MCF 10A (cell line): ENCODE measurements at regions not wholly inside any gene's neighbourhood (a gene's known extent, or its start where the extent isn't known, plus 50 kb on each side); places are given as distances from the start of the nearest gene placed in this dataset.
"Not testable (repeated sequence)": the region's sequence is repeated elsewhere in the genome, so short reads cannot be mapped to it uniquely, and the experiment has no call there.

Source experiments
- BruUV-seq: library from RNA; stranded (reverse); fragments of 400-500 nt; replicated peaks from 2 replicates; lab custom pipeline; 2021; lab: Mats Ljungman, UMichigan
- CTCF ChIA-PET: fragments of 300-600 bp; sonication (Branson Sonifier 250); formaldehyde crosslinking; extraction: SDS; loops from one replicate; lab custom pipeline; 2021; ENCODE audit warnings: antibody characterized with exemption, inconsistent platforms; lab: Yijun Ruan, JAX
- POLR2A ChIA-PET: fragments of 300-600, 350-650 bp; sonication (Branson Sonifier 250); formaldehyde crosslinking; extraction: SDS; loops from one replicate; lab custom pipeline; 2020; ENCODE audit warnings: antibody characterized with exemption, inconsistent platforms; lab: Yijun Ruan, JAX
- DNase-seq: peaks from one replicate; pipeline ENCODE4 v3.0.0-alpha.2; 2018; ENCODE audit not compliant: unreplicated experiment
- H3K27ac Mint-ChIP-seq: one replicate; pipeline ENCODE4 v1.8.0; 2022; ENCODE audit warnings: mild to moderate bottlenecking, low read depth, mixed read lengths; ENCODE audit not compliant: unreplicated experiment
- H3K27me3 Mint-ChIP-seq: one replicate; pipeline ENCODE4 v1.8.0; 2022; ENCODE audit warnings: mixed read lengths; ENCODE audit not compliant: insufficient read depth, unreplicated experiment
- H3K36me3 Mint-ChIP-seq: one replicate; pipeline ENCODE4 v1.8.0; 2022; ENCODE audit warnings: mild to moderate bottlenecking, moderate library complexity, mixed read lengths; ENCODE audit not compliant: insufficient read depth, unreplicated experiment
- H3K4me1 Mint-ChIP-seq: one replicate; pipeline ENCODE4 v1.8.0; 2022; ENCODE audit warnings: mixed read lengths; ENCODE audit not compliant: insufficient read depth, unreplicated experiment
- H3K4me3 Mint-ChIP-seq: one replicate; pipeline ENCODE4 v1.8.0; 2022; ENCODE audit warnings: mild to moderate bottlenecking, moderate library complexity, mixed read lengths; ENCODE audit not compliant: unreplicated experiment
- H3K9me3 Mint-ChIP-seq: one replicate; pipeline ENCODE4 v1.8.0; 2022; ENCODE audit warnings: mixed read lengths; ENCODE audit not compliant: unreplicated experiment
- CTCF ChIP-seq: fragments of 200-600 bp; IDR thresholded peaks from one replicate; pipeline ENCODE4 v1.8.0; 2022; ENCODE audit warnings: antibody characterized with exemption, mild to moderate bottlenecking; ENCODE audit not compliant: unreplicated experiment
- intact Hi-C: fragments of 100-400 bp; cut with micrococcal nuclease; formaldehyde crosslinking; loops from 2 replicates; pipeline ENCODE4 v1.14.1; 2022

- no peak for DNase-seq
- Mint-ChIP-seq H3K9me3 (peaks cover 7% of the 10 kb centered on the region), H3K27ac (no peak overlapping the region), H3K36me3 (no peaks in the 10 kb centered on the region), H3K4me1 (peaks cover 25% of the 10 kb centered on the region), H3K27me3 (no peaks in the 10 kb centered on the region), H3K4me3 (no peak overlapping the region)
- intact Hi-C loops: loop anchor here (10.0 kb wide), 1 partner anchor 435 kb away; the partner anchor contains the start of gene MMAA
- ChIA-PET CTCF (interaction anchor here (0.6 to 1.1 kb wide), 3 partner anchors 93 to 243 kb away, joined by 3 to 4 read pairs (median 3); no protein-coding TSS in a partner anchor), POLR2A (no interaction called here)
- BruUV-seq: no TSS peak
- no peak for TF ChIP-seq CTCF
Measured at GRCh38 chr4:146049802-146050201, 111.2 kb upstream of the ZNF827 start.

- intact Hi-C loops, BruUV-seq, H3K27ac Mint-ChIP-seq, DNase-seq, H3K4me3 Mint-ChIP-seq, H3K27me3 Mint-ChIP-seq, H3K36me3 Mint-ChIP-seq, H3K9me3 Mint-ChIP-seq: not testable (repeated sequence)
- ChIA-PET CTCF (interaction anchor here (0.5 to 0.6 kb wide), 2 partner anchors 16 to 89 kb away, joined by 4 to 8 read pairs; no protein-coding TSS in a partner anchor), POLR2A (interaction anchor here (0.6 kb wide), 1 partner anchor 973 kb away, joined by 3 read pairs; no protein-coding TSS in a partner anchor)
- H3K4me1 Mint-ChIP-seq: peaks cover 15% of the 10 kb centered on the region
Measured at GRCh38 chr4:146047768-146048167, 109.1 kb upstream of the ZNF827 start.

DNA sequence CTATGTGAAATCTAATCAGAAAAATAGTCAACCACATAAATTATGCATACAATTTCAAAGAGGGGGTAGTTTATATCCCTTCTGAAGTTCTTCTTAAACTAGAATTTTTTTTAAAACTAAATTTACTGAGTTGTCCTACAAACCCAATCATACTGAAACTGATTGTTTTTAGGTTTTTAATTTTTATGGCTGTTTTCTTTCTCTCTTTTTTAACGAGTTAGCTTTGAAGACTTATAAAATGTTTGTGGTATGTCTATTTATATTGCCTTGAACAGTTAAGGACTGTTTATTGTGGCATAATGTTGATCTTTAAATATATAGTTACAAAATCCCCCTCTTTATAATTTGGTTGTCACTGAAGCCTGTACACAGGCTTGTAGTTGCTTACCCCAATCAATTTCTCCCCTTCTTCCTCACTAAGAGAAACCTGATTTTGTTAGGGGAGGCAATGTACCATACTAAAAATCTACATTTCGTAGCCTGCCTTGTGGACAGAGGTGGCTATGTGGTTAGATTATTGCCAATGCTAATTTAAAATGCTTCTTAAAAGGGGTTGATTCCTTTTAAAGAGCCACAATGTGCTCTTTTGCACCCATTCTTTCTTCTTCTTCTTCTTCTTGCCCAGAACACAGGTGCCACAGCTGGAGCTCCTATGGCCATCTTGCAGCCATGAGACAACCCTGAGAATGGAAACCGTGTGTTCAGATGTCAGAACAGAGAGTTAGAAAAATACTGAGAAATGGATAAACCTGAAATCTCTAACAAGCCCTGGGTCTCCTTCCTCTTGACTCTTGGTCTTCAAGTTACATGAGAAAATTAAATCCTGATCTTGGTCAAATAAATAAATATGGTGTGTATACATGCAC, 102.7 kb upstream of the ZNF827 start:
- no peak for DNase-seq
- POLR2A ChIA-PET: interaction anchor here (0.6 kb wide), 1 partner anchor 647 kb away, joined by 4 read pairs; no protein-coding TSS in a partner anchor
- Mint-ChIP-seq H3K9me3 (no peaks in the 10 kb centered on the region), H3K27ac (no peak overlapping the region), H3K4me1 (no peaks in the 10 kb centered on the region), H3K4me3 (no peak overlapping the region), H3K36me3 (no peaks in the 10 kb centered on the region), H3K27me3 (no peaks in the 10 kb centered on the region)
- BruUV-seq: no TSS peak
- CTCF ChIA-PET: no interaction called here
- no peak for TF ChIP-seq CTCF
- intact Hi-C loops: no loop called here

- CTCF ChIA-PET: no interaction called here
- Mint-ChIP-seq H3K4me1 (no peaks in the 10 kb centered on the region), H3K4me3 (no peak overlapping the region), H3K27ac (no peak overlapping the region), H3K27me3 (no peaks in the 10 kb centered on the region), H3K36me3 (no peaks in the 10 kb centered on the region), H3K9me3 (no peaks in the 10 kb centered on the region)
- POLR2A ChIA-PET: no interaction called here
- intact Hi-C loops: no loop called here
- no peak for DNase-seq
- no peak for TF ChIP-seq CTCF
- no TSS peak for BruUV-seq
Measured at GRCh38 chr4:146040623-146041022, 102.0 kb upstream of the ZNF827 start.
